ENCODE measurements at regions not wholly inside any gene's neighbourhood (a gene's known extent, or its start where the extent isn't known, plus 50 kb on each side); places are given as distances from the start of the nearest gene placed in this dataset.

DNA sequence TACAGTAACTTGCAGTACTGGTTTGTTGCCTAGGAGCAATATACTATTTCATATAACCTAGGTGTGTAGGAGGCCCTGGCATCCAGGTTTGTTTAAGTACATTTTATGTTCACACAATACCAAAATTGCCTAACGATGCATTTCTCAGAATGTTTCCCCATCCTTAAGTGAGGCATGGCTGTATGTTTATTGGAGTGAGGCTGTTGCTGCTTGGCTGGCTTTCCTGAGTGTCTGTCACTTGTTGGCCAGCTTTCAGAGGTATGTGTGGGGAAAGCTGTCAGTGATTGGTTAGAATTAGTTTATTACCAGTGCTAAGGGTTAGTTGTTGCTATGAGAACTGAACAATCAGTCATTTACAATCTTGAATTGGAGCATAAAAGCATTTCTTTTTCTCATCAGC lies 154.1 kb upstream of the CDH12 start:
- H3K4me3 ChIP-seq (ENCODE audit: low read depth, low read length): no peak overlapping the region
- DNase-seq (ENCODE audit: low read depth, low spot score): no peak
- POLR2A ChIA-PET: no interaction called here
- H3K27me3 ChIP-seq (ENCODE audit: control insufficient read depth, insufficient read depth, low read length): no peaks in the 10 kb centered on the region
- CTCF ChIA-PET: no interaction called here
- no peaks in the 10 kb centered on the region for H3K9me3 ChIP-seq (ENCODE audit: control insufficient read depth, insufficient read depth, low read length)
- H3K27ac ChIP-seq (ENCODE audit: low read depth, low read length): no peak overlapping the region
- TF ChIP-seq, protein P1, sequence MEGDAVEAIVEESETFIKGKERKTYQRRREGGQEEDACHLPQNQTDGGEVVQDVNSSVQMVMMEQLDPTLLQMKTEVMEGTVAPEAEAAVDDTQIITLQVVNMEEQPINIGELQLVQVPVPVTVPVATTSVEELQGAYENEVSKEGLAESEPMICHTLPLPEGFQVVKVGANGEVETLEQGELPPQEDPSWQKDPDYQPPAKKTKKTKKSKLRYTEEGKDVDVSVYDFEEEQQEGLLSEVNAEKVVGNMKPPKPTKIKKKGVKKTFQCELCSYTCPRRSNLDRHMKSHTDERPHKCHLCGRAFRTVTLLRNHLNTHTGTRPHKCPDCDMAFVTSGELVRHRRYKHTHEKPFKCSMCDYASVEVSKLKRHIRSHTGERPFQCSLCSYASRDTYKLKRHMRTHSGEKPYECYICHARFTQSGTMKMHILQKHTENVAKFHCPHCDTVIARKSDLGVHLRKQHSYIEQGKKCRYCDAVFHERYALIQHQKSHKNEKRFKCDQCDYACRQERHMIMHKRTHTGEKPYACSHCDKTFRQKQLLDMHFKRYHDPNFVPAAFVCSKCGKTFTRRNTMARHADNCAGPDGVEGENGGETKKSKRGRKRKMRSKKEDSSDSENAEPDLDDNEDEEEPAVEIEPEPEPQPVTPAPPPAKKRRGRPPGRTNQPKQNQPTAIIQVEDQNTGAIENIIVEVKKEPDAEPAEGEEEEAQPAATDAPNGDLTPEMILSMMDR (IDR thresholded peaks at IDR 0.05; ENCODE audit: low read depth, low read length): no peak

DNA sequence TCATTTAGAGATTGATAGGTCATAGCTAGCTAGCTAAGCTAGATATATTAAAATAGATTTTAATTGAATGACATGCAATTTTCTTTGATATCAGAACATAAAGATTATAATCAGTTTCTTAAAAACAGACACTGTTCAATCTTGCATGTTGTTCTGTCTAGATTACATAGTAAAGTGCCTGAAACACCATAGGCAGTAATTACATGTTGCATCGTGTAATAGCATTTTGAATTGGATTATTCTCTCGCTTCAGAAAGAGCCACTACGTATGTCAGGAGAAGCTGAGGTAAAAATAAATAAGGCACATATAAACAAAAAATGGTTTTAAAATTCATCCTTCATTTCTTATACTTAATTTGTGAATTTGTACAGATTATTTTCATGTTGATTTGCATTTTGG lies 148.0 kb upstream of the CDH12 start:
- Histone ChIP-seq H3K4me3 (ENCODE audit: low read depth, low read length) (no peak overlapping the region), H3K9me3 (ENCODE audit: control insufficient read depth, insufficient read depth, low read length) (no peaks in the 10 kb centered on the region), H3K27ac (ENCODE audit: low read depth, low read length) (no peak overlapping the region), H3K27me3 (ENCODE audit: control insufficient read depth, insufficient read depth, low read length) (no peaks in the 10 kb centered on the region)
- POLR2A ChIA-PET: no interaction called here
- DNase-seq (ENCODE audit: low read depth, low spot score): no peak
- TF ChIP-seq, protein P1 (IDR thresholded peaks at IDR 0.05; ENCODE audit: low read depth, low read length): no peak
- CTCF ChIA-PET: no interaction called here

DNA sequence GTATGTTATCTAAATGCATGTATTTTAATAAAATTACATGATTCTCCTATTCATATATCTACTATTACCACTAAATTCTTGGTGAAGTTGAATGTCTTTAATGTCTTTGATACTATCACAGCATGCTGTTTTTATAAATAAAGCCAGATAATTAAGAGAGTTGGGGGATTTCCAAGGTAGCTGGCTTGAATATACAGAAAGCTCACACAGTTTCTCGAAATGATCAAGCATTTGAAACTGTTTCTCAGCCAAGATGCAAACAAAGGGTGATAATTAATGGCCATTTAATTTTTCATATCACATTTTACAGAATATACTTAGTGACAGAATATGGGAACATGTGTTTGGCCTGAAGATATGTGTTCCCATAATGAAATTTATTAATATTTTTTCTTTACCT lies 145.6 kb upstream of the CDH12 start:
- CTCF ChIA-PET: no interaction called here
- no peaks in the 10 kb centered on the region for H3K27me3 ChIP-seq (ENCODE audit: control insufficient read depth, insufficient read depth, low read length)
- no peaks in the 10 kb centered on the region for H3K9me3 ChIP-seq (ENCODE audit: control insufficient read depth, insufficient read depth, low read length)
- no peak overlapping the region for H3K27ac ChIP-seq (ENCODE audit: low read depth, low read length)
- POLR2A ChIA-PET: no interaction called here
- no peak overlapping the region for H3K4me3 ChIP-seq (ENCODE audit: low read depth, low read length)
- TF ChIP-seq, protein P1 (IDR thresholded peaks at IDR 0.05; ENCODE audit: low read depth, low read length): no peak
- DNase-seq (ENCODE audit: low read depth, low spot score): no peak

DNA sequence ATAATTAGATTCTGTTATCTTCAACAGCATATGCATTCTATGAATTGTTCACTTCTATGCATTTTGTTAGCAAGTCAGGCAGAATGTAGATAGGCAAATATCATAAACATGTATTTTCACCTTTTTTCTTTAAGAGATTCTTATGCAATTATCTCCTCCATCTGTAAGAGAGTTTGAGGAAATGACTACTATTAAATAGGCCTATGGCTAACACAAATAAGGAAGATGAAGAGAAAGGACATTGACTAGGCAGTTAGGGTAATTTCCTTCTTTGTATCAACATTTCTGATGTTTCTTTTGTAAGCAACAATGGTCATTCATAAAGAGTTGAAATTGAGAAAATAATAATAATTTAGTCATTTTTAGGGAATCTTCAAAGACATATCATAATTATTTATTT lies 145.2 kb upstream of the CDH12 start:
- Histone ChIP-seq H3K27ac (ENCODE audit: low read depth, low read length) (no peak overlapping the region), H3K9me3 (ENCODE audit: control insufficient read depth, insufficient read depth, low read length) (no peaks in the 10 kb centered on the region), H3K4me3 (ENCODE audit: low read depth, low read length) (no peak overlapping the region), H3K27me3 (ENCODE audit: control insufficient read depth, insufficient read depth, low read length) (no peaks in the 10 kb centered on the region)
- ChIA-PET POLR2A (no interaction called here), CTCF (no interaction called here)
- DNase-seq (ENCODE audit: low read depth, low spot score): no peak
- TF ChIP-seq, protein P1 (IDR thresholded peaks at IDR 0.05; ENCODE audit: low read depth, low read length): no peak

DNA sequence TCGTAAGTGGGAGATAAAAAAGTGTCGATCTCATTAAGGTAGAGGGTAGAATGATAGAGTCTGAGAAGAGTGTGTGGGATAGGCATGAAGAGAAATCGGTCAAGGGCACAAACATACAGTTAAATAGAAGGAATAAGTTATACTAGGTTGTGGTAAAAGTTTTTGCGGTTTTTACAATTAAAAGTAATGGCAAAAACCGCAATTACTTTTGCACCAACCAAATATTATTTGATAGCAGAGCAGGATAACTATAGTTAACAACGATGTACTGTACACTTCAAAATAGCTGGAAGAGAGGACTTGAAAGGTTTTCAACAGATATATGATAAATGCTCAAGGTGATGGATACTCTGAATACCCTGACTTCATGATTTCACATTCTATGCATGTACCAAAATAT lies 135.8 kb upstream of the CDH12 start:
- Histone ChIP-seq H3K27ac (ENCODE audit: low read depth, low read length) (no peak overlapping the region), H3K27me3 (ENCODE audit: control insufficient read depth, insufficient read depth, low read length) (no peaks in the 10 kb centered on the region), H3K4me3 (ENCODE audit: low read depth, low read length) (no peak overlapping the region), H3K9me3 (ENCODE audit: control insufficient read depth, insufficient read depth, low read length) (no peaks in the 10 kb centered on the region)
- CTCF ChIA-PET: no interaction called here
- no peak for DNase-seq (ENCODE audit: low read depth, low spot score)
- POLR2A ChIA-PET: no interaction called here
- TF ChIP-seq, protein P1 (IDR thresholded peaks at IDR 0.05; ENCODE audit: low read depth, low read length): no peak
